Amniotic stem cell (primary cell): ENCODE measurements at regions not wholly inside any gene's neighbourhood (a gene's known extent, or its start where the extent isn't known, plus 50 kb on each side); places are given as distances from the start of the nearest gene placed in this dataset.
"Not testable (repeated sequence)": the region's sequence is repeated elsewhere in the genome, so short reads cannot be mapped to it uniquely, and the experiment has no call there.

Source experiments
- DNase-seq: peaks from one replicate; lab custom pipeline; 2025; lab: John Stamatoyannopoulos, UW

DNA sequence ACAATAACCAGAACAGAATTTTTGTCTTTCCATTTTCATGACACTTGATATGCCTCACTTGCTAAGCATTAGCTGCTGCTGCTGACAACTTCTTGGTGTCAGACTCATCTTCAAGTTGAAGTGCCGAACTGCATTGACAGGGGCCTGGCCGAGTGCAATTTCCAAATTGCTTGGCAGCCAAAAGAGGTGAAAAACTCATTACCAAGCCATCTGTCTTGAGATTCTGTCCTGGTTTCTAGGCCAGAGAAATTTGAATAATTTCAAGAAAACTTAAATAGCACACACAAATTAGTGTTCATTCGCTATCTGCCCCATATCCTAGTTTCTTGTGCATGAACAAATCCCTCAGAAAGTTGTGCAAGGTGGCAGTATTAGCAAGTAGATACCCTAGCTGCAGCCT lies 165.3 kb upstream of the RASSF8 start:
- no peak for DNase-seq

DNA sequence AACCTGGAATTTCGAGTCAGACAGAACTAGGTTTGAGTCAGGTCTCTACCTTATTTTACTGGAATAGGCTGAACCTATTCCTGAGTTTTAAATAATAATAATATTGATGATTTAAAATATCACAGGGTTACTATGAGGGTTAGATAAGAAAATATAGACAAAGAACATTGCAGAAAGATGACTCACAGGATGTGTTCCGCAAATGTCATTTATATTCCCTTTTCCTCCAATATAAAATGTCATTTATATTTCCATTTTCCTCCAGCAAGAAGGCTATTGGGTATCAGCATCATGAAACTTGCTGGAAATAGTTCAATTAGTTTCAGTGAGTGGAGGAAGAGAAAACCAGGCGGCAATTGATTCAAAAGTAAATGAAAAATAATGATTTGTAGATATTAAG lies 163.9 kb upstream of the RASSF8 start:
- DNase-seq, result no peak

DNA sequence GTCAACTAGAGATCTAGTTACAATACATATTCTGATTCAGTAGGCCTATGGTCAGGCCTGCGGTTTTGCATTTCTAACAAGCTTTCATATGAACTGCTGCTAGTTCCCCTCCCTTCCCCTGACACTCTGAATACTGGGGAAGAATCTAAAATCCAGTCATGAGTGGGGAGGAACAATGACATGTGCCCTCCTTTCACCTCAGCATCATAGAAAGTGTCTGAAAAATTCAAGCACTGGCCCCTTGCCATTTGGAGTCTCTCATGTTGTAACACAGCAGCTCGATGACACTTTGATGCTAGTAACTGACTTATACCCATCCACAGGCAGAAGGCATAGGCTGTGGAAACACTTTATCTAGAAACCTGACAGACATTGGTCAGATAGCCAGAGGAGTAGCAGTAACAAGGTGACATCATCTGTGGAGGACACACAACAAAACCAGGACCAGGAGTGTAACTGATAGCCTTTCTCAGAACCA lies 161.9 kb upstream of the RASSF8 start:
- no peak for DNase-seq

DNA sequence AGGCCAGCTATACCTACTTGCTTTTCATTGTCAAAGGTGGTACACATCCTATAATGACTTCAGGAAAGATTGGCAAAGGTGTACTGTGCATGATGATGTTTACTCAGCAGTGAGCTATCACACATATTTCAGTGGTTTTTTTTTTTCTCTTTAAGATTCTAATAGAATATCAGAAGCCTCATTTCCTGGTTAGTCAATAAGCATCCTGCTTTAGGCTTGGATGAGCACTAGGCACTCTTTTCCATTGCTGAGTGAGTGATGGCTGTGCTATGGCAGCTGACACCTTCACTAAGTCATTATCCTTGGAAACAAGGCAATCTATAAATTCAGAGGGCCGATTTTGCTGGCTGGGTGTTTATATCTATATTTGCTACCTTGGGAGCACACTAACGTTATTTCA lies 161.1 kb upstream of the RASSF8 start:
- no peak for DNase-seq

DNA sequence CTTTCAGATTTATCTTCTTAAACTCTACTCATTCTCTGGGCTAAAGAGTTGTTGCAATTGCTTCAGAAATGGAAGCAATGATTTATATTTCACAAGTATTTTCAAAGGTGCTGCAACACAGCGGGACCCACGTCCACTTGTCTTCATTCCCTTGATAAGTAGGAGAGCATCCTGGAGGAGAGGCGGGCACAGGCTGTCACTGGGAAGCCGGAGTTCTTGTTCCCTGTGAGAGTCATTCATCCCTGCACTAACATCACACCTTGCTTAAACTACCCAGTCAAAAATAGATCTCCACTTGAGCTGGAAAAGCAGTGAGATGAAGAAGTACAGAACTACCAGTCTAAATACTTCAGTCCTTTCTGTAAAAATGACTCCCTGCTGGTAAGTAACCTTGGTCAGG lies 160.5 kb upstream of the RASSF8 start:
- DNase-seq, result no peak

DNA sequence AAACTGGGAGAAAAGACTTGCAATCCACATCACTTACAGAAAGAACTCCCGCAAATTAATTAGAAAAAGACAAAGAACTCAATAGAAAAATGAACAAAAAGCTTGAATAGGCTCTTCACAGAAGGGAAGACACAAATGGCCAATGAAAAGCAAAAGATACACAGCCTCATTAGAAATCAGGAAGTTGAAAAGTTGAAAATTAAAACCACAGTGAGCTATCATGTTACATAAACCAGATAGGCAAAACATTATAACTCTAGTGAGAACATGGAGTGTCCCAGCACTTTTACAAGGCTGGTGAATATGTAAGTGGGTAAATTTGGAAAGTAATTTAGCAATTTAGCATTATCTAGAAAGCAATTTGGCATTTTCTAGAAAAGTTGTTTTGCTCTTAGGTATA lies 158.4 kb upstream of the RASSF8 start:
- no peak for DNase-seq

DNA sequence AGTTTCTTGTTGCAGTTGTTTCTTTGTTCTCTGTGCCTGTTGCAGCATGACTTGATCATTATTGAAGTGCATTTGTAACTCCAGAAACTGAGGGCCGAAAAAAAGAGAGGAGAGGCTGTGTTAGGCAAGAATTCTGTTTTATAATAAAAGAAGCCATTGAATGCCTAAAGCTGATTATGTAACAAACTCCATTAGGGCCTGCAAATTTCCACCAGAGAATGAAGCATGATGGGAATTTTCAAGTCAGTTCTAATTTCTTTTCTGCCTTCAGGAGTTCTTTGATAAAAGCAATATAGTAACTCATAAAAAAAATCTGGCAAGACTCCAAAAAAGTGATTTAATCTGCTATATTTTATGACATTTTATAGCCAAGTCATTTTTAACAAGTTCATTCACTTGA lies 156.7 kb upstream of the RASSF8 start:
- no peak for DNase-seq

DNA sequence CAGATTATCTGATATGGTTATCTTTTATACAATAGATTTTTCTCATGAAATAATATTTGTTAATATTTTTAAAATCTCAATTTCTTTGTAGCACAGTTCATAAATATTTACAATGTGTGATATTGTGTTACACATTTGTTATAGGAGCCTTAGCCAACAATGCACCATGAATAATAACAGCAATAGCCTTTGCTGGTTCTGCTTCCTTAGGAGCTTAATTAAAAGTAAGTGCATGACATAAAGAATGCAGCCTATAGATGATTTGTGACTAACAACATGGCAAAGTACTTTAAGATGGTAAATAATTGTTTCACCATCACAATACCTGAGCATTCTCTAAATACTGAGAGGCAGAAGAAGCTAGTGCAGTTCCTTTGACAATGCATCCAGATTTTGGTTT lies 156.3 kb upstream of the RASSF8 start:
- DNase-seq, result no peak

DNA sequence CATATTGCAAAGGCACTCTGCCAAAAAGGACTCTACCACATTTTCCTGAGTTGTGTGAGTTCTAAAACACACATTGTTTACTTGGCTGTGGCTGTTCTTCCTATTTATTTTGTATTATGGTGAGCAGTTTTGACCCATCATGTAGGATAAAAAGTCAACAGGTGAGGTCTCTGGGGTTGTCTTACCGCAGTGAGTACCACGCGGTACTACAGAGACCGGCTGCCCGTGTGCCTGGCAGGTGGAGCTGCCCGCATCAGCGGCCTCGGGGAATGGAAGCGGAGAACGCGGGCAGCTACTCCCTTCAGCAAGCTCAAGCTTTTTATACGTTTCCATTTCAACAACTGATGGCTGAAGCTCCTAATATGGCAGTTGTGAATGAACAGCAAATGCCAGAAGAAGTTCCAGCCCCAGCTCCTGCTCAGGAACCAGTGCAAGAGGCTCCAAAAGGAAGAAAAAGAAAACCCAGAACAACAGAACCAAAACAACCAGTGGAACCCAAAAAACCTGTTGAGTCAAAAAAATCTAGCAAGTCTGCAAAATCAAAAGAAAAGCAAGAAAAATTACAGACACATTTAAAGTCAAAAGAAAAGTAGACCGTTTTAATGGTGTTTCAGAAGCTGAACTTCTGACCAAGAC lies 155.3 kb upstream of the RASSF8 start:
- DNase-seq, result not testable (repeated sequence)

DNA sequence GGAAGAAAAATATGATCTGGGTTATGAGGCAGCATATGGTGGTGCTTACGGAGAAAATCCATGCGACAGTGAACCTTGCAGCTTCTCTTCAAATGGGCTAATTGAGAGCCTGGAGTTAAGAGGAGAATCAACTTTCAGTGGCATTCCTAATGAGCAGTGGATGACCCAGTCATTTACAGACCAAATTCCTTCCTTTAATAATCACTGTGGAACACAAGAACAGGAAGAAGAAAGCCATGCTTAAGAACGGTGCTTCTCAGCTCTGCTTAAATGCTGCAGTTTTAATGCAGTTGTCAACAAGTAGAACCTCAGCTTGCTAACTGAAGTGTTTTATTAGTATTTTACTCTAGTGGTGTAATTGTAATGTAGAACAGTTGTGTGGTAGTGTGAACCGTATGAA lies 154.2 kb upstream of the RASSF8 start:
- not testable (repeated sequence) for DNase-seq

DNA sequence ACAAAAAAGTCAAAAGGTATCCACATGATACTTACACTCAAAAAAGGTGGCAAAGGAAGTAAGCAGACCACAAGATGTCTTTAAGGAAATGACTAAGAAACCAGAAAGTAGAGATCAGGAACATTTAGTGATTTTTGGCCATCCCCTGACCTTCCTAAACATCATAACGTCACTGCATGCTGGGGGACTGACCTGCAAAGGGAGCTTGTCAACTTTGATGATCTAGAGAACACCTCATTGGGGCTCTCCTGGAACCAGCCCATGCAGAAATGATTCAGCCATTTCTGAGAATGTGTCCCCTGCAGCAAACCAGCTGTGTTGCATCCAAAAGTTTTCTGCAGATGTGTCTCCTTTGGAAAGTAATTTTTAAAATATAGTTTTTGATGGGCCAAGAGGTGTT lies 152.2 kb upstream of the RASSF8 start:
- no peak for DNase-seq

DNA sequence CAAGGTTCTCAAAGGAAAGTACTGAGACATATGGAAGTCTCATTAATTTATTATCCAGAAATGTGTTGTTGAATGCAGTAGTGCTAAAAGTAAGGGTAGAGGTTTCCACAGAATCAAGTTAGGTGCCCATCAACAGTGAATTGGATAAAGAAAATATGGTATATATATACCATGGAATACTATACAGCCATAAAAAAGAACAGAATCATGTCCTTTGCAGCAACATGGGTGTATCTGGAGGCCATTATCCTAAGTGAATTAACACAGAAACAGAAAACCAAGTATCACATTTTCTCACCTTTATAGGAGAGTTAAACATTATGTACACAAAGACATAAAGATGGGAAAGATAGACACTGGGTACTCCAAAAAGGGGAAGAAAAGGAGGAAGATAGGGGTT lies 149.9 kb upstream of the RASSF8 start:
- no peak for DNase-seq

DNA sequence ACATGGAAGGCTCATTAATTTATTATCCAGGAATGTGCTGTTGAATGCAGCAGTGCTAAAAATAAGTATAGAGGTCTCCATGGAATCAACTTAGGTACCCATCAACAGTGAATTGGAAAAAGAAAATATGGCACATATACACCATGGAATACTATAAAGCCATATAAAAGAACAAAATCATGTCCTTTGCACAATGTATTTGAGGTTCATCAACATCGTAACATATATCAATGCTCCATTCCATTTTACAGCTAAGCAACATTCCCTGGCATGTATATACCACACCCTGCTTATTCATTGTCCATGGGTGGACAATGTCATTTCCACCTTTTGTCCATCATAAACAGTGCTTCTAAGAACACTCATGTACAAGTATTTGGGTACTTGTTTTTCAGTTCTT lies 147.8 kb upstream of the RASSF8 start:
- no peak for DNase-seq

DNA sequence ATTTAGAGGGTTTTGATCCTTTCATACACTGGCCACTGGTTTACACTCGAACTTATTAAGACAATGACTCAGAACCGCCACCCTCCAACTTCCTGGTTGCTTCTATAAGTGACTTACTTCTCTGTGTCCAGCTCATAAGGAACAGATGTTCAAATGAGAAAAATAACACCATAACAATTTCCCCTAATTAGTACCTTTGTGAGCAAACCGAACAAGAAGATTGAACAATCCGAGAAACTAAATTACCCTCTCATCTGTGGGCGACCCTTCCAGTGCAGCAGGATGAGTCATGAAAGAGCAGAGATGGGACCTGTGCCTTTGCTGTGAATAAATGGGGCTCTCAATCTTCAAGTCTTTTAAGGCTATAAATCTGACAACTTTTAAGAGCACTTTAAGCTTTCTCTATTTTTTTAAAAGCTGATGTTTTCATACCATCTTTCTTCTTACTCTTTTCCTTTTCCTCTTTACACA lies 146.8 kb upstream of the RASSF8 start:
- no peak for DNase-seq

DNA sequence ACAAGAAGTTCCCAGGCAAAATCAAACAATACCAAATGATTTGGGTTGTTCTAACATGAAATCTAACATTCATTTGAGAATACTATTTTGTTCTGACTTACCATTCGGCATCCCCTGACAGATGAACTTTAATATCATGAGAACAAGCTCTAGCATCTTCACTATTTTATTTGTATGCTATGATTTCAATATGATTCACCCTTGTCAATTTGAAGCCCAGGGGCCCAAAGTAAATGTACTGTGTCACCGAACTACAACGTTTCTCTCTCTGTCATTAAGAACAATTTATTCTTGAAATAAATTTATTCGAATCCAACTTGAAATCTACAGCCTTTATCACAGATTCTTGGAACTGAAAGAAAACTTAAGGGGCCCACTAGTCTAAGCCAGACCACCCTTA lies 146.2 kb upstream of the RASSF8 start:
- no peak for DNase-seq

DNA sequence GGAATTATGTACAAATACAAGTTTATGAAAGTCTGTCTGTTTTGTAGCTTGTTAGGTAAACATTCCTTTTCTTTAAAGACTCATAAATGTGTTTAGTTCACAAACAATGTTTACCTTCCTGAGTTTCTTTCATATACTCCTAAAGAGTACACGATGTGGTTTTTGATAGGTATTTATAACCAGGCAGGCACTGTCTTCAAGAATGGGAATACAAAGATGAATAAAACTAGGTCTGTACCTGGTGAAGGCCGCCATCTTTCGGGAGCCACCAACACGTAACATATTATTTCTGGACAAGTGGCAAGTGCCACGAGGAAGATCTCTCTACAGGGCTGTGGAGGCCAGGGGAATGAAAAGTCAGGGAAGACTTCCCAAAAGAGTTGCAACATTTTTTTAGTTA lies 144.6 kb upstream of the RASSF8 start:
- no peak for DNase-seq

DNA sequence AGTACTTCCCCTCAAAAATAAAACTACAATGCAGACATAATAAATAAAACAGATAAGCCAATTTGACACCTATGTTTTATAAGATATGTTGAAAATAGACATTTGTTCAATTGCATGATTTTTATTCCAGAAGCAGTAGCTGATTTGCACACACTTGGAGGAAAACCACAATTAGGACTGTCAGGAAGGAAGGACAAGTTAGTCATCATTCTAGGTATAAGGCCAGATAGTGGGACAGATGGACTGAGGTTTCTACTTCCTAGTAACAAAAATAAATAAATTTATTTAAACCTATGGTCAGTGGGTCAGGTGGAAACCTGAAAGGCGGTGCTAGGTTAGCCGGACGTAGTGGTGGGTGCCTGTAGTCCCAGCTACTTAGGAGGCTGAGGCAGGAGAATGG lies 141.8 kb upstream of the RASSF8 start:
- DNase-seq, result no peak

DNA sequence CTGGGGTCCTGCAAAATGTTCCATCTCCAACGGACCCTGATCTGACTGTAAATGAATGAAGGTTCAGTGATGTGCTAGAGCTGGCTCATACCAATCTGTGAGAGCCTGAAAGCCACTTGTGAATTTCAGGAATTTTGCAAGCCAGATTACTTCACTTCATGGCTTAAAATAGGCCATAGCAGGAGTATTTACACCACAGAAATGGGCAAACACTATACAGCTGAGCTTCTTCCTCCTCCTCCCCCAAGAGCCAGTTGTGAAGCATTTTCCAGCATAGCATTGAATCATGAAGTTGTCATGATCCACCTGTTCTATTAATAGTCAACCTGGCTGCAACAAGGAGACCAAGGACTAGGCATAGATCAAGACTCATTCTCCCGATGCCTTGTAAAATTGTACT lies 141.3 kb upstream of the RASSF8 start:
- no peak for DNase-seq

DNA sequence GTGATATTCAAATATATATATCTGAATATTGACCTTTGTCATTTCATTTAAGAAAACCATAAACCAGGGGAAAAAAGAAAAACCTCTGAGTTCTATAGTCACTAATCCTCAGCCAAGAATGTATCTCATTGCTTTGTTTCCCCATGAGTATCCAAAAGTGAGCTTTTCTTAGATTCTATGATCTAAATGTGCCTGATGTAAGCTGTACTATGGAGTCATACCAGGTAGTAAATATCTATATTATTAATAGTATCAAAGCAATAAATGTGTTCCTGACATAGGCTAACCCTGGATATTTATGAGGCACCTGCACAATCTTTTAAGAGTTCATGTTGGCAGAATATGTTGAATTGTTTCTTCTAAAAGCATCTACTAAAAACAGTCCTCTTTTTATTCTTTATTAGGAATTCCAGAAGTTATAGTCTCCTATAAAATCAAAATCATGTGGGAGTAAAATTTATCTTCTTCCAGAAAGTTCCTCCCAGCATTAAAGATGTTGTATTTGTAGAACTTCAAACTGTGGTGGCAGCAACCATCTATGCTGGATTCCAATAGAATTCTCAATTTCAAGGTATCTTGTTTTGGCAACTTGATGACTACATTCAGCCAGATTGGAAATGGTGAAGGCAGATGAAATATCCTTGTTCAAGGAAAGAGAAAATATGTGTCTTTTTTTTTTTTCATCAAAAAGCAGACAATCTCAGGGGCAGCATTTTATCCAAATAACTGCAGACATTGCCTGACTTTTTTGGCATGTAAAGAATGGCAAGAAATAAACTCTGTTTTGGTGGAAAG lies 139.7 kb upstream of the RASSF8 start:
- no peak for DNase-seq

DNA sequence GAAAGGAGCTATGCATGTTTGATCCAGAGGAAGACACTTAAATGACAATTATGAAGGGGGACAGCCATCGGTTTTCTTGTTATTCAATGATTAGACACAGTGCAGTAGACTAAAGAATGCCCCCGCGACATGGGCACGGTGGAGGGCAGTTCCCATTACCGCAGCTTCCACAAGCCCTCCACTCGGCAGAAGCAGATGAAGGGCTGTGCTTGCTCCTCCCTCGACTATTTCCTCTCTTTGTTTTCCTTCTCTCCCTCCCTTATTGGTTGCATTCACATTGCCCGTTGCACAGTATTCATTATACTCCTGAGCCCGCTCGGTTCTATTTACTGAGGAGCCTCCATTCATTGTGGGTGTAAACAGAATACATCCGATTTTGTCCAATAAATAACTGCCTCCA lies 138.8 kb upstream of the RASSF8 start:
- DNase-seq, result no peak

DNA sequence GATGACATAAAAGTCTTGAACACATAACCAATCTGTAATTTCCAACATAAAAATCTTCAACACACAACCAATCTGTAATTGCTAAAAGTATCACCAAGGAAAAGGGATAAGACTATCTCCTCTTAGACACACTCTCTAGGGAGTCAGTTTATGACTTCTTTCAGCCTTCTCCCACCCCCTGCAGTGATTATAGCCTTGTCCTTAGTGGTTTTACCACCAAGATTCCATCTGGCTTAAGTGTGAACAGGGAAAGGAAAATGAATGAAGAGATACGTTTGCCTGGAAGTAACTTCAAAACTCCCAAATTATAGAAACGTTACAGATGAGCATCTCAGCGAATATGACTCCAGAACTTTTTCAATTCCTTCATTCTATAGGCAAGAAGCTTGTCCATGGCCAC lies 136.2 kb upstream of the RASSF8 start:
- DNase-seq, result no peak

DNA sequence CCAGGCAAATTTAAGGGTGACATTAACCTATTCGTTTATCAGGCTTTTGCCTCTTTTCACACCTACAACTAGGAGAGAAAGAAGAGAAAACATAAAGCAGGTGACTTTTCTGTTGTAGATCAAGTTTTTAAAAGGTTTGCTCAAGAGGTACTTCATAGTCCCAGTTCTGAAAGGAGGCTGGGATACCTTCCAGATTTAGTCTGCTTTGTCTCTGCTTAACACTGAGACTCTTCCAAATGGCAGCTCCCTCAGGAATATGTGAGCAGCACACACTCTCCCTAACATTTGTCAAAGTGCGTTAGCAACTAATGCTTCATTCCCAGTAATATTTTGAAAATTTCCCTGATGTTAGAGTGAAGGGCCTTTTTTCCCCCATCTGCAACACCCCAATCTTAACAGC lies 133.7 kb upstream of the RASSF8 start:
- no peak for DNase-seq

DNA sequence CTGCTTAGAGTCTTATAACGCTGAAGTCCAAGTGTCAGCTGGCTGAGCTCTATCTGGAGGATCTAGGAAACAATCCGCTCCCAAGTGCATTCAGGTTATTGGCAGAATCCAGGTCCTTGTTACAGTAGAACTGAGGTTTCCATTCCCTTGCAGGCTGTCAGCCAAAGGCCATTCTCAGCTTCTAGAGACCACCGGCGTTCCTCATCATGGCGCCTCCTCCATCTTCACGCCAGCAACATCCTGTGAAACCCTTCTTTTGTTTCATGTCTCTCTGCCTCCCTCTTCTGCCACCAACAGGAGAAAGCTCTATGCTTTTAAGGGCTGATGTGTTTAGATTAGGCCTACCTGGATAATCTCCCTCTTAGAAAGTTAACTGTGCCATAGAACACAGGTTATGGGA lies 133.0 kb upstream of the RASSF8 start:
- no peak for DNase-seq

DNA sequence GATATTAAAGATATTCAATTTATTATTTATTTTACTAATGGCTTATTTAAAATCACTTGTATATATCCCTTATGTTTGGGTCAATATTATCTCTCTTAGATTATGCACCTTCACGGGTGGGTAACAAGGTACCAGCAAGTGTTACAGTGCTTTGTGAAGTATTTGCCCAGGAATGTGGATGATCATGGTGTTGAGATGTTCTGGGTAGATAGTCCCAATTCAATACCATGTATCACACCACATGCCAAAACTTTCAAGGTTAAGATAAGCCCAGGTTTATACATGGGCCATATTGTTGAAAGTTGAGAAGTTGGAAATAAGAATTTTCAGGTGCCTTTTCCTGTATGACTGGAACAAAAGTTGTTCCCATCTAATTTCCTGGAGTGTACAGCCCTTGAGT lies 131.3 kb upstream of the RASSF8 start:
- DNase-seq, result no peak
